ENCODE measurements at regions not wholly inside any gene's neighbourhood (a gene's known extent, or its start where the extent isn't known, plus 50 kb on each side); places are given as distances from the start of the nearest gene placed in this dataset.

- no peak overlapping the region for H2BK5ac ChIP-seq (ENCODE audit: insufficient read length, low read length)
- peaks cover 0 to 3% of the 10 kb centered on the region in 2 experiments; a peak in 1 of 5 replicates for H3K9me3 Mint-ChIP-seq
- DNase-seq, result no peak
- peaks cover 17 to 20% of the 10 kb centered on the region in 2 experiments for H3K4me1 Mint-ChIP-seq
- H3K79me1 ChIP-seq (ENCODE audit: insufficient read depth, low read depth, low read length, poor library complexity, severe bottlenecking), result no peaks in the 10 kb centered on the region
- H3K9me3 ChIP-seq (ENCODE audit: control insufficient read depth, low read depth, low read length), result no peaks in the 10 kb centered on the region
- no peak overlapping the region for H3K18ac ChIP-seq (ENCODE audit: insufficient read length, low read depth, low read length)
- no peak overlapping the region for H3K9ac ChIP-seq (ENCODE audit: extremely low read depth, insufficient read length, low read length)
- H4K91ac ChIP-seq (ENCODE audit: insufficient read length, low read depth, low read length), result no peak overlapping the region
- H3K14ac ChIP-seq (ENCODE audit: insufficient read depth, low read length), result no peak overlapping the region
- no peaks in the 10 kb centered on the region for H3K27me3 ChIP-seq (ENCODE audit: insufficient read depth, low read length)
- no peaks in the 10 kb centered on the region for H4K20me1 ChIP-seq (ENCODE audit: control insufficient read depth, insufficient read depth, insufficient read length)
- no CpG with 5 or more reads among the region's 8 CpGs for WGBS (ENCODE audit: extremely low coverage, insufficient read length, low lambda C conversion rate)
- no peak overlapping the region for H2BK12ac ChIP-seq (ENCODE audit: insufficient read length, low read depth, low read length)
- H3K23me2 ChIP-seq (ENCODE audit: insufficient read length, low read depth, low read length, poor library complexity, severe bottlenecking), result no peaks in the 10 kb centered on the region
- H3T11ph ChIP-seq (ENCODE audit: low read length), result no peak overlapping the region
- no peak overlapping the region for H3K4ac ChIP-seq (ENCODE audit: low read depth, low read length)
- no peak overlapping the region for H2AFZ ChIP-seq (ENCODE audit: low read length)
- H2BK120ac ChIP-seq (ENCODE audit: low read depth, low read length, poor library complexity, severe bottlenecking), result no peak overlapping the region
- no peaks in the 10 kb centered on the region for H3K36me3 Mint-ChIP-seq (ENCODE audit: insufficient read depth in 1 of 3, low read depth in 3 of 3)
- peak overlapping the region; percentile 8 to 72 (median 14); a peak in 3 of 7 replicates for H3K27ac Mint-ChIP-seq
- no peak overlapping the region for H3K4me3 Mint-ChIP-seq
- H3K4me2 ChIP-seq (ENCODE audit: insufficient read depth, insufficient read length, low read length), result no peak overlapping the region
- H3K4me1 ChIP-seq (ENCODE audit: insufficient read depth, low read length), result 0 out of 2 replicates have a peak, but pooled peaks cover 2% of the 10 kb centered on the region
- no peak overlapping the region for H2AK5ac ChIP-seq (ENCODE audit: insufficient read length, low read length)
- H2BK20ac ChIP-seq (ENCODE audit: low read depth, low read length, poor library complexity, severe bottlenecking), result no peak overlapping the region
- H2BK15ac ChIP-seq (ENCODE audit: low read depth, low read length), result no peak overlapping the region
- no peak overlapping the region for H3K27ac ChIP-seq (ENCODE audit: insufficient read length, low read depth, low read length)
- H4K5ac ChIP-seq (ENCODE audit: insufficient read length, low read depth, low read length), result no peak overlapping the region
- H4K8ac ChIP-seq (replicated peaks; ENCODE audit: insufficient read length, low read depth, low read length), result no peak overlapping the region
- H3K23ac ChIP-seq (ENCODE audit: insufficient read length, low read depth, low read length), result no peak overlapping the region
- H3K56ac ChIP-seq (ENCODE audit: insufficient read length, low read depth, low read length), result no peak overlapping the region
- no peak for TF ChIP-seq CTCF (conservative IDR thresholded peaks at IDR 0.05)
- no peaks in the 10 kb centered on the region for H3K27me3 Mint-ChIP-seq (ENCODE audit: low read depth)
- H3K79me2 ChIP-seq (ENCODE audit: insufficient read depth, low read length), result no peaks in the 10 kb centered on the region
Measured at GRCh38 chr9:82923912-82924605, 138.9 kb downstream of the RASEF start.
